K562 (cell line): ENCODE measurements at regions not wholly inside any gene's neighbourhood (a gene's known extent, or its start where the extent isn't known, plus 50 kb on each side); places are given as distances from the start of the nearest gene placed in this dataset.

Source experiments
- ATAC-seq: fragments of 200-7000 bp; cut with Tn5 transposase; 3 replicates; pipeline ENCODE4 v1.9.1; 2020; ENCODE audit warnings: moderate library complexity
- BruUV-seq: library from RNA; stranded (reverse); fragments of 400-500 nt; replicated peaks from 2 replicates; lab custom pipeline; 2021; lab: Mats Ljungman, UMichigan
- CTCF ChIA-PET: fragments of 300-600 bp; formaldehyde crosslinking; extraction: SDS; loops from one replicate; lab custom pipeline; 2021; ENCODE audit warnings: low intra/inter-chr PET ratio; lab: Yijun Ruan, JAX
- POLR2A ChIA-PET: fragments of 300-600, 350-650 bp; sonication (Branson Sonifier 250); formaldehyde crosslinking; extraction: SDS; loops from one replicate; lab custom pipeline; 2021; ENCODE audit warnings: antibody characterized with exemption, inconsistent platforms; lab: Yijun Ruan, JAX
- DNase-seq, 4 experiments: peaks; one replicate each; pipeline versions ENCODE4 v3.0.0 to v3.0.0-alpha.2; 2011 to 2018; ENCODE audit warnings: low spot score in 3 of 4, mixed read lengths in 3 of 4; ENCODE audit errors: extremely low read depth in 1 of 4
- FAIRE-seq: peaks from 2 replicates; lab custom pipeline; 2011; peaks lifted over from hg19 to GRCh38; lab: Jason Lieb, UNC
- H2AFZ ChIP-seq: 2 replicates; pipeline ENCODE4 v1.6.0; 2011; ENCODE audit warnings: low read depth, low read length, control low read depth, inconsistent platforms
- H3K27ac ChIP-seq: fragments of 200-600 bp; 3 replicates; pipeline ENCODE4 v1.8.0; 2011; ENCODE audit warnings: low read depth, mild to moderate bottlenecking, control low read depth, inconsistent platforms, low read length, moderate library complexity, mixed read lengths; ENCODE audit errors: extremely low read depth
- H3K27me3 ChIP-seq, 2 experiments: fragments of 300-600 bp in 1 of 2; 2 replicates in 1 of 2; 3 replicates in 1 of 2; pipeline versions ENCODE4 v1.6.0 to v1.8.0; 2011; ENCODE audit warnings: inconsistent platforms in 2 of 2, low read length in 2 of 2, mild to moderate bottlenecking in 1 of 2, mixed read lengths in 1 of 2, moderate library complexity in 1 of 2; ENCODE audit not compliant: control insufficient read depth in 2 of 2, insufficient read depth in 2 of 2
- H3K36me3 ChIP-seq: fragments of 300-600 bp; 3 replicates; pipeline ENCODE4 v1.8.0; 2011; ENCODE audit warnings: mild to moderate bottlenecking, low read length, inconsistent platforms; ENCODE audit not compliant: control insufficient read depth, insufficient read depth
- H3K4me1 ChIP-seq, 2 experiments: fragments of 200-600 bp in 1 of 2; replicated peaks in 1 of 2; 2 replicates in 1 of 2; 3 replicates in 1 of 2; pipeline versions ENCODE4 v1.5.1 to v1.8.0; 2011; ENCODE audit warnings: inconsistent platforms in 2 of 2, low read length in 2 of 2, mild to moderate bottlenecking in 1 of 2, mixed read lengths in 1 of 2, moderate library complexity in 1 of 2; ENCODE audit not compliant: control insufficient read depth in 2 of 2, insufficient read depth in 2 of 2
- H3K4me2 ChIP-seq: 2 replicates; pipeline ENCODE4 v1.6.1; 2011; ENCODE audit warnings: low read length, control low read depth, inconsistent platforms, mixed read lengths; ENCODE audit not compliant: insufficient read depth
- H3K4me3 ChIP-seq: fragments of 200-600 bp; sonication (generic), shearing (Covaris generic); 2 replicates; pipeline ENCODE4 v1.5.1; 2016; ENCODE audit warnings: control low read depth, inconsistent platforms
- H3K79me2 ChIP-seq: fragments of 200-600 bp; 3 replicates; pipeline ENCODE4 v1.8.0; 2011; ENCODE audit warnings: low read length, inconsistent platforms; ENCODE audit not compliant: control insufficient read depth, insufficient read depth
- H3K9ac ChIP-seq, 2 experiments: 2 replicates each; pipeline versions ENCODE4 v1.6.0 to v1.6.1; 2011; ENCODE audit warnings: low read depth in 2 of 2, low read length in 2 of 2, control low read depth in 1 of 2, inconsistent platforms in 1 of 2, mild to moderate bottlenecking in 1 of 2, mixed read lengths in 1 of 2; ENCODE audit not compliant: insufficient read depth in 1 of 2
- H3K9me1 ChIP-seq: one replicate; pipeline ENCODE4 v1.6.0; 2011; ENCODE audit warnings: inconsistent platforms, mild to moderate bottlenecking, low read length, moderate library complexity; ENCODE audit not compliant: control insufficient read depth, insufficient read depth
- H3K9me3 ChIP-seq: replicated peaks from 2 replicates; pipeline ENCODE4 v1.5.1; 2011; ENCODE audit warnings: low read depth, low read length, inconsistent platforms; ENCODE audit not compliant: control insufficient read depth, insufficient read depth
- H4K20me1 ChIP-seq: replicated peaks from 2 replicates; pipeline ENCODE4 v1.6.1; 2011; ENCODE audit warnings: low read length, inconsistent platforms, mixed read lengths; ENCODE audit not compliant: control insufficient read depth, insufficient read depth
- ATF7 ChIP-seq: fragments of 450-650 bp; IDR thresholded peaks from 2 replicates; pipeline ENCODE4 v1.7.1; 2014; ENCODE audit warnings: mild to moderate bottlenecking, moderate library complexity
- HMG20B ChIP-seq: fragments of 250-450 bp; sonication (Bioruptor Pico); IDR thresholded peaks from 2 replicates; pipeline ENCODE4 v1.5.0; 2021; ENCODE audit warnings: mild to moderate bottlenecking
- HOXB6 ChIP-seq: fragments of 250-450 bp; sonication (Bioruptor Pico); IDR thresholded peaks from 2 replicates; pipeline ENCODE4 v1.5.1; 2022; ENCODE audit warnings: mild to moderate bottlenecking, borderline replicate concordance
- ILK ChIP-seq: fragments of 450-650 bp; IDR thresholded peaks from 2 replicates; pipeline ENCODE4 v1.6.1; 2016; ENCODE audit warnings: missing genetic modification characterization, low read depth, mild to moderate bottlenecking, missing compliant biosample characterization, moderate library complexity, borderline replicate concordance
- ZNF518B ChIP-seq: fragments of 250-450 bp; sonication (Bioruptor Pico); IDR thresholded peaks from 2 replicates; pipeline ENCODE4 v1.5.0; 2021; ENCODE audit warnings: mild to moderate bottlenecking, moderate library complexity
- WGBS: fragments of 100-300 bp; shearing (Covaris generic); methylation state at CpG from one replicate; pipeline ENCODE4 v1.1.6; 2016; ENCODE audit warnings: low coverage, mixed read lengths; ENCODE audit not compliant: insufficient coverage; ENCODE audit errors: missing lambda C conversion rate; 5-methylcytosine and 5-hydroxymethylcytosine counted together
- in situ Hi-C: fragments of 300-500 bp; cut with MboI; formaldehyde crosslinking; loops from 4 replicates; pipeline ENCODE4 v1.15.0; 2018; ENCODE audit warnings: inconsistent platforms, mixed read lengths
- intact Hi-C: fragments of 100-400 bp; cut with micrococcal nuclease; formaldehyde crosslinking; loops from 2 replicates; pipeline ENCODE4 v1.14.2; 2022
- TF ChIP-seq, protein P1 (sequence below): fragments of 250-450 bp; sonication (Bioruptor Pico); IDR thresholded peaks from 2 replicates; pipeline ENCODE4 v1.5.0; 2020; ENCODE audit warnings: mild to moderate bottlenecking

- TF ChIP-seq HMG20B (CRISPR knock-in tag) (no peak), ILK (tag) (no peak)
- no peak overlapping the region for H3K27ac ChIP-seq
- in situ Hi-C loops, result no loop called here
- 27% methylated on average over 2 of the region's 2 CpGs for WGBS
- BruUV-seq, result no TSS peak
- H2AFZ ChIP-seq, result no peak overlapping the region
- no peaks in the 10 kb centered on the region for H3K9me1 ChIP-seq
- no peak overlapping the region for H3K4me2 ChIP-seq
- ChIA-PET POLR2A (no interaction called here), CTCF (no interaction called here)
- no peak for FAIRE-seq
- H3K27me3 ChIP-seq, result no peaks in the 10 kb centered on the region
- DNase-seq, result no peak
- ATAC-seq, result no peak
- intact Hi-C loops, result no loop called here
- no peak overlapping the region for H3K4me3 ChIP-seq
- no peaks in the 10 kb centered on the region for H3K9me3 ChIP-seq
- H3K79me2 ChIP-seq, result no peaks in the 10 kb centered on the region
- H4K20me1 ChIP-seq, result no peaks in the 10 kb centered on the region
- H3K4me1 ChIP-seq, result no peaks in the 10 kb centered on the region
- no peaks in the 10 kb centered on the region for H3K36me3 ChIP-seq
- H3K9ac ChIP-seq, result no peak overlapping the region
Measured at GRCh38 chr18:30632071-30632698, 410.4 kb downstream of the DSC3 start.

DNA sequence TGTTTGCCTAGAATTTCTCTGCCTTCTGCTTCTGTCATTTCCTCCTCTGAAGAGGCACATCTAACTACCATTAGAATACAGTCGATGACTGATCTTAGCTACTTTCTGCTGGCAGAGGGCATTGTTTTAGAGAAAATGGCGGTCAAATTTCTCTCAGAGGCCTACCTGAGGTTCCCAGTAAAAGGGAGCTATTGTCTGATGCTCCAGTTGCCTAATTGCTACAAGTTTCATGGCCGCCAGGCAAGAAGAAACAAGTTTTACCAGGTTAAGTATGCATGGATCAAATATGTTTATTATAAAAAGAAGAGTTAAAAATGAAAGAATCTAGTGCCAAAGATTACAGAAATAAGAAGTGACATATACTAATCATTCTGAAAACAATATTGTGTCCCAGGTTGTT lies 416.6 kb downstream of the DSC3 start:
- H3K4me2 ChIP-seq, result no peak overlapping the region
- no peak for ATAC-seq
- WGBS, result 26% methylated on average over 3 of the region's 3 CpGs
- TF ChIP-seq ATF7, result no peak
- TF ChIP-seq, protein P1, sequence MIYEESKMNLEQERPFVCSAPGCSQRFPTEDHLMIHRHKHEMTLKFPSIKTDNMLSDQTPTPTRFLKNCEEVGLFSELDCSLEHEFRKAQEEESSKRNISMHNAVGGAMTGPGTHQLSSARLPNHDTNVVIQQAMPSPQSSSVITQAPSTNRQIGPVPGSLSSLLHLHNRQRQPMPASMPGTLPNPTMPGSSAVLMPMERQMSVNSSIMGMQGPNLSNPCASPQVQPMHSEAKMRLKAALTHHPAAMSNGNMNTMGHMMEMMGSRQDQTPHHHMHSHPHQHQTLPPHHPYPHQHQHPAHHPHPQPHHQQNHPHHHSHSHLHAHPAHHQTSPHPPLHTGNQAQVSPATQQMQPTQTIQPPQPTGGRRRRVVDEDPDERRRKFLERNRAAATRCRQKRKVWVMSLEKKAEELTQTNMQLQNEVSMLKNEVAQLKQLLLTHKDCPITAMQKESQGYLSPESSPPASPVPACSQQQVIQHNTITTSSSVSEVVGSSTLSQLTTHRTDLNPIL, result no peak
- TF ChIP-seq ZNF518B (CRISPR knock-in tag), result no peak
- TF ChIP-seq HOXB6 (CRISPR knock-in tag), result no peak

More for the DNA sequence above, 416.6 kb downstream of the DSC3 start:
- H4K20me1 ChIP-seq, result no peaks in the 10 kb centered on the region
- no peak for DNase-seq
- CTCF ChIA-PET, result no interaction called here
- H3K27ac ChIP-seq, result no peak overlapping the region
- no peaks in the 10 kb centered on the region for H3K4me1 ChIP-seq
- no peak overlapping the region for H3K4me3 ChIP-seq
- H3K9ac ChIP-seq, result no peak overlapping the region
- POLR2A ChIA-PET, result no interaction called here
- no peaks in the 10 kb centered on the region for H3K27me3 ChIP-seq
- BruUV-seq, result no TSS peak
- in situ Hi-C loops (no loop called here), intact Hi-C loops (no loop called here)
- no peaks in the 10 kb centered on the region for H3K79me2 ChIP-seq
- H3K36me3 ChIP-seq, result no peaks in the 10 kb centered on the region
- no peak for FAIRE-seq
- no peaks in the 10 kb centered on the region for H3K9me1 ChIP-seq
- H2AFZ ChIP-seq, result 0 out of 2 replicates have a peak overlapping the region, but pooled peaks have one; percentile 38
- no peaks in the 10 kb centered on the region for H3K9me3 ChIP-seq
